Middle frontal gyrus (tissue), 1 donor: ENCODE measurements at regions not wholly inside any gene's neighbourhood (a gene's known extent, or its start where the extent isn't known, plus 50 kb on each side); places are given as distances from the start of the nearest gene placed in this dataset.

Experiments
- DNase-seq: peaks from one replicate; pipeline ENCODE4 v3.0.0-alpha.2; 2015; ENCODE audit warnings: low spot score; ENCODE audit errors: extremely low spot score

- DNase-seq = no peak
These were observed 268.8 kb upstream of the MAGI2 start for GRCh38 chr7:79722217-79722616.

- no peak for DNase-seq
These were observed 265.7 kb upstream of the MAGI2 start for GRCh38 chr7:79719216-79719615.

GRCh38 chr7:79716329-79716728, 262.9 kb upstream of the MAGI2 start:
- no peak for DNase-seq

- no peak for DNase-seq
These were observed 260.6 kb upstream of the MAGI2 start for GRCh38 chr7:79714081-79714480.

GRCh38 chr7:79713276-79713675, 259.8 kb upstream of the MAGI2 start:
- DNase-seq = no peak

- DNase-seq = no peak
These were observed 258.2 kb upstream of the MAGI2 start for GRCh38 chr7:79711660-79712059.

- DNase-seq = no peak
These were observed 256.3 kb upstream of the MAGI2 start for GRCh38 chr7:79709574-79710409.

- no peak for DNase-seq
These were observed 248.6 kb upstream of the MAGI2 start for GRCh38 chr7:79702116-79702515.

- DNase-seq = no peak
These were observed 238.5 kb upstream of the MAGI2 start for GRCh38 chr7:79692015-79692414.

GRCh38 chr7:79691074-79691473, 237.6 kb upstream of the MAGI2 start:
- DNase-seq = no peak

- DNase-seq = no peak
These were observed 230.9 kb upstream of the MAGI2 start for GRCh38 chr7:79684384-79684783.

- DNase-seq = no peak
These were observed 230.4 kb upstream of the MAGI2 start for GRCh38 chr7:79683916-79684315.

- DNase-seq = no peak
These were observed 229.9 kb upstream of the MAGI2 start for GRCh38 chr7:79683185-79683890.

- no peak for DNase-seq
These were observed 228.0 kb upstream of the MAGI2 start for GRCh38 chr7:79681454-79681853.

GRCh38 chr7:79673969-79674368, 220.5 kb upstream of the MAGI2 start:
- DNase-seq = no peak

- DNase-seq = no peak
These were observed 220.0 kb upstream of the MAGI2 start for GRCh38 chr7:79673421-79673820.

- no peak for DNase-seq
These were observed 214.8 kb upstream of the MAGI2 start for GRCh38 chr7:79668292-79668691.

- DNase-seq = no peak
These were observed 213.0 kb upstream of the MAGI2 start for GRCh38 chr7:79666472-79666871.

GRCh38 chr7:79664884-79665676, 211.6 kb upstream of the MAGI2 start:
- DNase-seq = no peak

- DNase-seq = no peak
These were observed 204.8 kb upstream of the MAGI2 start for GRCh38 chr7:79658304-79658703.

- DNase-seq = no peak
These were observed 199.7 kb upstream of the MAGI2 start for GRCh38 chr7:79653136-79653631.

GRCh38 chr7:79652619-79653018, 199.2 kb upstream of the MAGI2 start:
- no peak for DNase-seq
